GM23338 (cell line): ENCODE measurements at regions not wholly inside any gene's neighbourhood (a gene's known extent, or its start where the extent isn't known, plus 50 kb on each side); places are given as distances from the start of the nearest gene placed in this dataset.
A peak's percentile ranks its signal among the peaks of the same experiment; 100 is the strongest.

Experiments used
- CREB1 ChIP-seq: fragments of 250-450 bp; sonication (Bioruptor Pico); IDR thresholded peaks from 2 replicates; pipeline ENCODE4 v1.5.0; 2020; ENCODE audit warnings: low read depth, mild to moderate bottlenecking, moderate library complexity
- CTCF ChIP-seq, 2 experiments: fragments of 200-600 bp in 1 of 2; sonication (generic) in 1 of 2; conservative IDR thresholded peaks; 2 replicates each; pipeline versions ENCODE4 v1.5.1 to v1.6.1; 2016 to 2017; ENCODE audit warnings: antibody characterized with exemption in 2 of 2, low read depth in 2 of 2, mild to moderate bottlenecking in 2 of 2, moderate library complexity in 1 of 2
- EZH2 ChIP-seq: fragments of 200-600 bp; sonication (generic); IDR thresholded peaks from one replicate; pipeline ENCODE4 v1.8.0; 2017; ENCODE audit warnings: antibody characterized with exemption, mild to moderate bottlenecking, low read depth; ENCODE audit not compliant: unreplicated experiment
- EZH2phosphoT487 ChIP-seq: fragments of 200-600 bp; sonication (generic); IDR thresholded peaks from one replicate; pipeline ENCODE4 v1.8.1; 2018; ENCODE audit warnings: antibody characterized with exemption; ENCODE audit not compliant: unreplicated experiment
- JUNB ChIP-seq: IDR thresholded peaks from one replicate; pipeline ENCODE4 v1.6.1; 2016; ENCODE audit warnings: antibody characterized with exemption; ENCODE audit not compliant: unreplicated experiment
- POLR2AphosphoS5 ChIP-seq: IDR thresholded peaks from 2 replicates; pipeline ENCODE4 v1.6.1; 2016; ENCODE audit warnings: antibody characterized with exemption, low read depth
- REST ChIP-seq: IDR thresholded peaks from one replicate; pipeline ENCODE4 v1.6.1; 2018; ENCODE audit warnings: antibody characterized with exemption; ENCODE audit not compliant: unreplicated experiment
- STAT1 ChIP-seq: IDR thresholded peaks from one replicate; pipeline ENCODE4 v1.6.1; 2016; ENCODE audit warnings: antibody characterized with exemption; ENCODE audit not compliant: unreplicated experiment
- ZNF114 ChIP-seq: fragments of 250-450 bp; sonication (Bioruptor Pico); IDR thresholded peaks from 2 replicates; pipeline ENCODE4 v1.5.0; 2020; ENCODE audit warnings: mild to moderate bottlenecking, moderate library complexity
- ZNF462 ChIP-seq: fragments of 250-450 bp; sonication (Bioruptor Pico); IDR thresholded peaks from 2 replicates; pipeline ENCODE4 v1.5.0; 2020; ENCODE audit warnings: mild to moderate bottlenecking, moderate library complexity

GRCh38 chr21:35940074-35940927, 120.0 kb downstream of the SETD4 start:
- TF ChIP-seq CTCF (conservative IDR thresholded peaks at IDR 0.05; ENCODE audit: low read depth in 2 of 2): peak; percentile 68 to 82
- no peak for TF ChIP-seq JUNB
- TF ChIP-seq REST: no peak
- no peak for TF ChIP-seq EZH2phosphoT487
- no peak for TF ChIP-seq EZH2
- no peak for TF ChIP-seq CREB1
- TF ChIP-seq POLR2AphosphoS5: no peak
- no peak for TF ChIP-seq ZNF462 (CRISPR knock-in tag)
- no peak for TF ChIP-seq ZNF114 (CRISPR knock-in tag)
- no peak for TF ChIP-seq STAT1
